ENCODE measurements at regions not wholly inside any gene's neighbourhood (a gene's known extent, or its start where the extent isn't known, plus 50 kb on each side); places are given as distances from the start of the nearest gene placed in this dataset.

DNA sequence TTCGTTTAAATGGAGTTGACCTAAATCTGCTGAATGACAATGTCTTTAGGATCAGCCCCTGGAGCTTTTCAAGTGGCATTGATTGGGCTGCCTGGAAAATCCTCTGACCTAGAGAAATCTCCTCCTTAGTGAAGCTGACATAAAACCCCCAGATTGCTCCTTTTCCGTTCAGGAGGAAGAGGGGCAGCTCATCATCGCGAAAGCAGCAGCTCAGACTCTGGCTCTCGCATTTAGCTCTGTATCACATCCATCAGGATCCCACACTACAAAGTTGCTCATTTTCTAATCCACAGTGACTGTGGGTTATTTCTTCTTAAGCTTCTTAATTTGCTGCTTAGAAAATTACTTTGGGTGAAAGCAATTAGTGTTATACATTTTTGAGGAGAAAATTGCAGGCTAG lies 373.7 kb downstream of the ENC1 start:
- TF ChIP-seq, protein P1, sequence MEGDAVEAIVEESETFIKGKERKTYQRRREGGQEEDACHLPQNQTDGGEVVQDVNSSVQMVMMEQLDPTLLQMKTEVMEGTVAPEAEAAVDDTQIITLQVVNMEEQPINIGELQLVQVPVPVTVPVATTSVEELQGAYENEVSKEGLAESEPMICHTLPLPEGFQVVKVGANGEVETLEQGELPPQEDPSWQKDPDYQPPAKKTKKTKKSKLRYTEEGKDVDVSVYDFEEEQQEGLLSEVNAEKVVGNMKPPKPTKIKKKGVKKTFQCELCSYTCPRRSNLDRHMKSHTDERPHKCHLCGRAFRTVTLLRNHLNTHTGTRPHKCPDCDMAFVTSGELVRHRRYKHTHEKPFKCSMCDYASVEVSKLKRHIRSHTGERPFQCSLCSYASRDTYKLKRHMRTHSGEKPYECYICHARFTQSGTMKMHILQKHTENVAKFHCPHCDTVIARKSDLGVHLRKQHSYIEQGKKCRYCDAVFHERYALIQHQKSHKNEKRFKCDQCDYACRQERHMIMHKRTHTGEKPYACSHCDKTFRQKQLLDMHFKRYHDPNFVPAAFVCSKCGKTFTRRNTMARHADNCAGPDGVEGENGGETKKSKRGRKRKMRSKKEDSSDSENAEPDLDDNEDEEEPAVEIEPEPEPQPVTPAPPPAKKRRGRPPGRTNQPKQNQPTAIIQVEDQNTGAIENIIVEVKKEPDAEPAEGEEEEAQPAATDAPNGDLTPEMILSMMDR (conservative IDR thresholded peaks at IDR 0.05; ENCODE audit: low read depth, low read length), result no peak
- no peak for TF ChIP-seq EZH2 (IDR thresholded peaks at IDR 0.05; ENCODE audit: borderline replicate concordance, low read depth, low read length, poor library complexity, severe bottlenecking)
